ENCODE measurements at regions not wholly inside any gene's neighbourhood (a gene's known extent, or its start where the extent isn't known, plus 50 kb on each side); places are given as distances from the start of the nearest gene placed in this dataset.

GRCh38 chr1:14511796-14512585 lies 86.5 kb upstream of the KAZN start:
- DNase-seq (ENCODE audit: low spot score) = no peak
- Mint-ChIP-seq H3K36me3 (ENCODE audit: low read depth) (no peaks in the 10 kb centered on the region), H3K27me3 (ENCODE audit: insufficient read depth) (peaks cover 2% of the 10 kb centered on the region), H3K4me1 (ENCODE audit: low read depth) (no peaks in the 10 kb centered on the region), H3K9me3 (peaks cover 4% of the 10 kb centered on the region), H3K27ac (no peak overlapping the region), H3K4me3 (no peak overlapping the region)
- intact Hi-C loops (cut with micrococcal nuclease) = no loop called here

- Mint-ChIP-seq H3K4me3 (no peak overlapping the region), H3K27ac (no peak overlapping the region), H3K27me3 (ENCODE audit: insufficient read depth) (peaks cover 2% of the 10 kb centered on the region), H3K9me3 (peaks cover 5% of the 10 kb centered on the region), H3K4me1 (ENCODE audit: low read depth) (no peaks in the 10 kb centered on the region), H3K36me3 (ENCODE audit: low read depth) (no peaks in the 10 kb centered on the region)
- intact Hi-C loops (cut with micrococcal nuclease) = no loop called here
- no peak for DNase-seq (ENCODE audit: low spot score)
These were observed 85.4 kb upstream of the KAZN start for GRCh38 chr1:14513111-14513510.

- no peaks in the 10 kb centered on the region for H3K4me1 Mint-ChIP-seq (ENCODE audit: low read depth)
- H3K27me3 Mint-ChIP-seq (ENCODE audit: insufficient read depth) = no peaks in the 10 kb centered on the region
- DNase-seq (ENCODE audit: low spot score) = no peak
- H3K9me3 Mint-ChIP-seq = peaks cover 5% of the 10 kb centered on the region
- no peak overlapping the region for H3K27ac Mint-ChIP-seq
- intact Hi-C loops (cut with micrococcal nuclease) = no loop called here
- no peaks in the 10 kb centered on the region for H3K36me3 Mint-ChIP-seq (ENCODE audit: low read depth)
- no peak overlapping the region for H3K4me3 Mint-ChIP-seq
These were observed 83.7 kb upstream of the KAZN start for GRCh38 chr1:14514739-14515138.

GRCh38 chr1:14516974-14517840 lies 81.3 kb upstream of the KAZN start:
- Mint-ChIP-seq H3K27ac (no peak overlapping the region), H3K4me3 (no peak overlapping the region), H3K36me3 (ENCODE audit: low read depth) (no peaks in the 10 kb centered on the region), H3K4me1 (ENCODE audit: low read depth) (no peaks in the 10 kb centered on the region), H3K9me3 (peaks cover 5% of the 10 kb centered on the region), H3K27me3 (ENCODE audit: insufficient read depth) (no peaks in the 10 kb centered on the region)
- no peak for DNase-seq (ENCODE audit: low spot score)
- intact Hi-C loops (cut with micrococcal nuclease) = no loop called here

GRCh38 chr1:14517841-14518180 lies 80.7 kb upstream of the KAZN start:
- no peak for DNase-seq (ENCODE audit: low spot score)
- Mint-ChIP-seq H3K27ac (no peak overlapping the region), H3K27me3 (ENCODE audit: insufficient read depth) (no peaks in the 10 kb centered on the region), H3K4me1 (ENCODE audit: low read depth) (no peaks in the 10 kb centered on the region), H3K4me3 (no peak overlapping the region), H3K9me3 (peaks cover 5% of the 10 kb centered on the region), H3K36me3 (ENCODE audit: low read depth) (no peaks in the 10 kb centered on the region)
- intact Hi-C loops (cut with micrococcal nuclease) = no loop called here

- Mint-ChIP-seq H3K4me1 (ENCODE audit: low read depth) (no peaks in the 10 kb centered on the region), H3K27me3 (ENCODE audit: insufficient read depth) (no peaks in the 10 kb centered on the region), H3K27ac (no peak overlapping the region), H3K4me3 (no peak overlapping the region), H3K36me3 (ENCODE audit: low read depth) (no peaks in the 10 kb centered on the region), H3K9me3 (peaks cover 5% of the 10 kb centered on the region)
- intact Hi-C loops (cut with micrococcal nuclease) = no loop called here
- DNase-seq (ENCODE audit: low spot score) = no peak
These were observed 78.5 kb upstream of the KAZN start for GRCh38 chr1:14519976-14520375.

GRCh38 chr1:14520514-14521163 lies 77.8 kb upstream of the KAZN start:
- no peak overlapping the region for H3K27ac Mint-ChIP-seq
- intact Hi-C loops (cut with micrococcal nuclease) = no loop called here
- no peaks in the 10 kb centered on the region for H3K27me3 Mint-ChIP-seq (ENCODE audit: insufficient read depth)
- no peaks in the 10 kb centered on the region for H3K36me3 Mint-ChIP-seq (ENCODE audit: low read depth)
- no peaks in the 10 kb centered on the region for H3K4me1 Mint-ChIP-seq (ENCODE audit: low read depth)
- H3K9me3 Mint-ChIP-seq = peaks cover 5% of the 10 kb centered on the region
- no peak for DNase-seq (ENCODE audit: low spot score)
- no peak overlapping the region for H3K4me3 Mint-ChIP-seq

- Mint-ChIP-seq H3K27ac (no peak overlapping the region), H3K36me3 (ENCODE audit: low read depth) (no peaks in the 10 kb centered on the region), H3K4me3 (no peak overlapping the region), H3K27me3 (ENCODE audit: insufficient read depth) (no peaks in the 10 kb centered on the region), H3K4me1 (ENCODE audit: low read depth) (no peaks in the 10 kb centered on the region), H3K9me3 (peaks cover 5% of the 10 kb centered on the region)
- intact Hi-C loops (cut with micrococcal nuclease) = no loop called here
- DNase-seq (ENCODE audit: low spot score) = no peak
These were observed 76.9 kb upstream of the KAZN start for GRCh38 chr1:14521622-14522021.

- Mint-ChIP-seq H3K27me3 (ENCODE audit: insufficient read depth) (no peaks in the 10 kb centered on the region), H3K4me1 (ENCODE audit: low read depth) (no peaks in the 10 kb centered on the region), H3K36me3 (ENCODE audit: low read depth) (no peaks in the 10 kb centered on the region), H3K4me3 (no peak overlapping the region), H3K9me3 (no peaks in the 10 kb centered on the region), H3K27ac (no peak overlapping the region)
- intact Hi-C loops (cut with micrococcal nuclease) = no loop called here
- DNase-seq (ENCODE audit: low spot score) = no peak
These were observed 76.2 kb upstream of the KAZN start for GRCh38 chr1:14522077-14522925.

GRCh38 chr1:14522926-14523241 lies 75.6 kb upstream of the KAZN start:
- Mint-ChIP-seq H3K27ac (no peak overlapping the region), H3K9me3 (no peaks in the 10 kb centered on the region), H3K27me3 (ENCODE audit: insufficient read depth) (no peaks in the 10 kb centered on the region), H3K4me3 (no peak overlapping the region), H3K36me3 (ENCODE audit: low read depth) (no peaks in the 10 kb centered on the region), H3K4me1 (ENCODE audit: low read depth) (no peaks in the 10 kb centered on the region)
- intact Hi-C loops (cut with micrococcal nuclease) = no loop called here
- DNase-seq (ENCODE audit: low spot score) = no peak

GRCh38 chr1:14524826-14525636 lies 73.5 kb upstream of the KAZN start:
- H3K36me3 Mint-ChIP-seq (ENCODE audit: low read depth) = no peaks in the 10 kb centered on the region
- no peaks in the 10 kb centered on the region for H3K9me3 Mint-ChIP-seq
- no peaks in the 10 kb centered on the region for H3K4me1 Mint-ChIP-seq (ENCODE audit: low read depth)
- H3K27me3 Mint-ChIP-seq (ENCODE audit: insufficient read depth) = no peaks in the 10 kb centered on the region
- no peak overlapping the region for H3K27ac Mint-ChIP-seq
- DNase-seq (ENCODE audit: low spot score) = no peak
- H3K4me3 Mint-ChIP-seq = no peak overlapping the region
- intact Hi-C loops (cut with micrococcal nuclease) = no loop called here

GRCh38 chr1:14529475-14529874 lies 69.0 kb upstream of the KAZN start:
- DNase-seq (ENCODE audit: low spot score) = no peak
- Mint-ChIP-seq H3K27me3 (ENCODE audit: insufficient read depth) (no peaks in the 10 kb centered on the region), H3K4me1 (ENCODE audit: low read depth) (no peaks in the 10 kb centered on the region)

More at GRCh38 chr1:14529475-14529874, 69.0 kb upstream of the KAZN start:
- Mint-ChIP-seq H3K36me3 (ENCODE audit: low read depth) (no peaks in the 10 kb centered on the region), H3K4me3 (no peak overlapping the region), H3K9me3 (no peaks in the 10 kb centered on the region), H3K27ac (no peak overlapping the region)
- intact Hi-C loops (cut with micrococcal nuclease) = no loop called here

Data from activated T-helper 1 cell treated with anti-CD3 and anti-CD28 coated beads, Interleukin-12 subunit alpha, Interleukin-12 subunit beta, Interleukin-2, Interleukin-4 antibody, amounts not matched to agents 30 ng/mL and 10 ng/mL and 1 ng/mL, durations not matched to agents 14 hours and 24 hours and 36 hours (primary cell).